Bone marrow (tissue), 2 donors: ENCODE measurements at regions not wholly inside any gene's neighbourhood (a gene's known extent, or its start where the extent isn't known, plus 50 kb on each side); places are given as distances from the start of the nearest gene placed in this dataset.

Source experiments
- DNase-seq, 2 donors: peaks; one replicate each; lab custom pipeline; 2025; lab: John Stamatoyannopoulos, UW

- DNase-seq, result no peak
These were observed 292.9 kb upstream of the AMELY start for GRCh38 chrY:7204456-7204855.

GRCh38 chrY:7182591-7182990, 271.0 kb upstream of the AMELY start:
- no peak for DNase-seq

GRCh38 chrY:7177631-7178030, 266.1 kb upstream of the AMELY start:
- no peak for DNase-seq

- no peak for DNase-seq
These were observed 257.9 kb upstream of the AMELY start for GRCh38 chrY:7169475-7169874.

- DNase-seq, result no peak
These were observed 229.9 kb upstream of the AMELY start for GRCh38 chrY:7141477-7141876.
